ENCODE measurements at regions not wholly inside any gene's neighbourhood (a gene's known extent, or its start where the extent isn't known, plus 50 kb on each side); places are given as distances from the start of the nearest gene placed in this dataset.

GRCh38 chr7:27382307-27382706 lies 139.7 kb downstream of the EVX1 start:
- TF ChIP-seq MAX (IDR thresholded peaks at IDR 0.05) (no peak), EP300 (IDR thresholded peaks at IDR 0.05; ENCODE audit: borderline replicate concordance) (no peak), CEBPB (IDR thresholded peaks at IDR 0.05) (no peak), TCF12 (IDR thresholded peaks at IDR 0.05; ENCODE audit: low read depth) (no peak), RAD21 (IDR thresholded peaks at IDR 0.05; ENCODE audit: low read depth) (no peak)
